ENCODE measurements at regions not wholly inside any gene's neighbourhood (a gene's known extent, or its start where the extent isn't known, plus 50 kb on each side); places are given as distances from the start of the nearest gene placed in this dataset.

- H2AFZ ChIP-seq (ENCODE audit: low read length): no peak overlapping the region
- H3K36me3 Mint-ChIP-seq (ENCODE audit: insufficient read depth in 1 of 3, low read depth in 3 of 3): no peaks in the 10 kb centered on the region
These were observed 138.7 kb upstream of the GHR start for GRCh38 chr5:42284584-42284983.

More at GRCh38 chr5:42284584-42284983, 138.7 kb upstream of the GHR start:
- Histone ChIP-seq H3K79me1 (ENCODE audit: insufficient read depth, low read depth, low read length, poor library complexity, severe bottlenecking) (no peaks in the 10 kb centered on the region), H3K27ac (ENCODE audit: insufficient read length, low read depth, low read length) (no peak overlapping the region), H2BK120ac (ENCODE audit: low read depth, low read length, poor library complexity, severe bottlenecking) (no peak overlapping the region), H3K79me2 (ENCODE audit: insufficient read depth, low read length) (no peaks in the 10 kb centered on the region), H3K56ac (ENCODE audit: insufficient read length, low read depth, low read length) (no peak overlapping the region), H3T11ph (ENCODE audit: low read length) (no peak overlapping the region), H4K5ac (ENCODE audit: insufficient read length, low read depth, low read length) (no peak overlapping the region), H4K91ac (ENCODE audit: insufficient read length, low read depth, low read length) (no peak overlapping the region), H3K9ac (ENCODE audit: extremely low read depth, insufficient read length, low read length) (no peak overlapping the region), H3K27me3 (ENCODE audit: insufficient read depth, low read length) (no peaks in the 10 kb centered on the region), H3K4ac (ENCODE audit: low read depth, low read length) (no peak overlapping the region), H3K18ac (ENCODE audit: insufficient read length, low read depth, low read length) (no peak overlapping the region), H3K23me2 (ENCODE audit: insufficient read length, low read depth, low read length, poor library complexity, severe bottlenecking) (no peaks in the 10 kb centered on the region), H2BK5ac (ENCODE audit: insufficient read length, low read length) (no peak overlapping the region), H3K9me3 (ENCODE audit: control insufficient read depth, low read depth, low read length) (no peaks in the 10 kb centered on the region), H3K4me1 (ENCODE audit: insufficient read depth, low read length) (no peaks in the 10 kb centered on the region), H3K4me2 (ENCODE audit: insufficient read depth, insufficient read length, low read length) (no peak overlapping the region), H4K8ac (replicated peaks; ENCODE audit: insufficient read length, low read depth, low read length) (no peak overlapping the region), H2BK20ac (ENCODE audit: low read depth, low read length, poor library complexity, severe bottlenecking) (no peak overlapping the region), H4K20me1 (ENCODE audit: control insufficient read depth, insufficient read depth, insufficient read length) (no peaks in the 10 kb centered on the region), H2BK15ac (ENCODE audit: low read depth, low read length) (no peak overlapping the region), H3K23ac (ENCODE audit: insufficient read length, low read depth, low read length) (no peak overlapping the region), H2BK12ac (ENCODE audit: insufficient read length, low read depth, low read length) (no peak overlapping the region), H2AK5ac (ENCODE audit: insufficient read length, low read length) (no peak overlapping the region), H3K14ac (ENCODE audit: insufficient read depth, low read length) (no peak overlapping the region)
- Mint-ChIP-seq H3K4me1 (peaks cover 3 to 8% of the 10 kb centered on the region in 2 experiments; a peak in 3 of 4 replicates), H3K27ac (no peak overlapping the region), H3K4me3 (no peak overlapping the region), H3K9me3 (no peaks in the 10 kb centered on the region), H3K27me3 (ENCODE audit: low read depth) (no peaks in the 10 kb centered on the region)
- TF ChIP-seq CTCF (conservative IDR thresholded peaks at IDR 0.05): no peak
- DNase-seq: no peak
